ENCODE measurements at regions not wholly inside any gene's neighbourhood (a gene's known extent, or its start where the extent isn't known, plus 50 kb on each side); places are given as distances from the start of the nearest gene placed in this dataset.

DNA sequence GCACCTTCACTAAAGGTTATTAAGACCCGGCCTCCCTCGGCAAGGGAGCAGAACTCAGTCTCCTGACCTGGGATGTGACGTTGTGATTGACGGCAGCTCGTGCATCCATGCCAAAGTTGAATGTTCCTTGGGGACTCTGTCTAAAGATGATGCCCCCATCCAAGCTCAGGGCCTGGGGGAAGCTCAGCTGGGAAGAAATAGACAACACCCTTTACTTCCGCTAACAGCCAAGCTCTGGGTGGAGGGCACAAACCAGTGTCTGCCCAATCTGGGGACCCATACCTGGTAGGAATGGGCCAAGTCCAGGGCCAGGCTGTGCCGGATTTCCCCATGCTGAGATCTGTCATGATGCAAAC is 95.4 kb downstream of the RMI2 start:
- TF ChIP-seq ATF3 (IDR thresholded peaks at IDR 0.05) (no peak), CTCF (IDR thresholded peaks at IDR 0.05; ENCODE audit: low read depth, low read length, missing input control) (no peak), HNF4G (IDR thresholded peaks at IDR 0.05) (no peak), TAF1 (conservative IDR thresholded peaks at IDR 0.05) (no peak), YY1 (IDR thresholded peaks at IDR 0.05) (no peak), RAD21 (IDR thresholded peaks at IDR 0.05) (no peak), JUND (IDR thresholded peaks at IDR 0.05) (no peak), EGR1 (IDR thresholded peaks at IDR 0.05; ENCODE audit: low read depth in 2 of 2) (no peak), REST (IDR thresholded peaks at IDR 0.05) (no peak), MAX (IDR thresholded peaks at IDR 0.05) (no peak), NR2F2 (IDR thresholded peaks at IDR 0.05) (no peak), GABPA (IDR thresholded peaks at IDR 0.05 in 1 of 2, conservative IDR thresholded peaks at IDR 0.05 in 1 of 2) (no peak), HNF4A (conservative IDR thresholded peaks at IDR 0.05) (no peak)

All from liver (tissue), 3 donors.